Fibroblast of pulmonary artery (primary cell): ENCODE measurements at regions not wholly inside any gene's neighbourhood (a gene's known extent, or its start where the extent isn't known, plus 50 kb on each side); places are given as distances from the start of the nearest gene placed in this dataset.
"Not testable (repeated sequence)": the region's sequence is repeated elsewhere in the genome, so short reads cannot be mapped to it uniquely, and the experiment has no call there.

Experiments
- DNase-seq: peaks from one replicate; pipeline ENCODE4 v3.0.0-alpha.2; 2010; ENCODE audit warnings: low read depth
- H3K4me3 ChIP-seq: replicated peaks from 2 replicates; pipeline ENCODE4 v1.5.1; 2011; ENCODE audit warnings: low read depth, mild to moderate bottlenecking, control low read depth, low read length, moderate library complexity
- CTCF ChIP-seq: IDR thresholded peaks from 2 replicates; pipeline ENCODE4 v1.5.1; 2011; ENCODE audit warnings: mild to moderate bottlenecking, control low read depth, low read length, inconsistent platforms; ENCODE audit errors: missing control alignments

GRCh38 chr17:78294356-78294755 lies 62.9 kb downstream of the TMEM235 start:
- no peak for DNase-seq
- no peak overlapping the region for H3K4me3 ChIP-seq
- no peak for TF ChIP-seq CTCF

GRCh38 chr17:78293151-78293550 lies 61.7 kb downstream of the TMEM235 start:
- not testable (repeated sequence) for H3K4me3 ChIP-seq, DNase-seq

GRCh38 chr17:78291944-78292910 lies 60.8 kb downstream of the TMEM235 start:
- DNase-seq, result no peak
- TF ChIP-seq CTCF, result no peak
- H3K4me3 ChIP-seq, result no peak overlapping the region

- DNase-seq, result no peak
- no peak for TF ChIP-seq CTCF
Measured at GRCh38 chr17:78290721-78291120, 59.3 kb downstream of the TMEM235 start.

More at GRCh38 chr17:78290721-78291120, 59.3 kb downstream of the TMEM235 start:
- H3K4me3 ChIP-seq, result no peak overlapping the region
